GM23248 (cell line): ENCODE measurements at regions not wholly inside any gene's neighbourhood (a gene's known extent, or its start where the extent isn't known, plus 50 kb on each side); places are given as distances from the start of the nearest gene placed in this dataset.

ENCODE experiments used
- EZH2 ChIP-seq: fragments of 200-600 bp; sonication (generic); IDR thresholded peaks from 2 replicates; pipeline ENCODE4 v1.6.1; 2018; ENCODE audit warnings: antibody characterized with exemption, mild to moderate bottlenecking; ENCODE audit not compliant: insufficient read depth, poor library complexity, severe bottlenecking
- EZH2phosphoT487 ChIP-seq: fragments of 200-600 bp; sonication (generic); IDR thresholded peaks from 2 replicates; pipeline ENCODE4 v1.6.1; 2018; ENCODE audit warnings: antibody characterized with exemption, moderate library complexity, mild to moderate bottlenecking, low read depth; ENCODE audit not compliant: insufficient read depth

DNA sequence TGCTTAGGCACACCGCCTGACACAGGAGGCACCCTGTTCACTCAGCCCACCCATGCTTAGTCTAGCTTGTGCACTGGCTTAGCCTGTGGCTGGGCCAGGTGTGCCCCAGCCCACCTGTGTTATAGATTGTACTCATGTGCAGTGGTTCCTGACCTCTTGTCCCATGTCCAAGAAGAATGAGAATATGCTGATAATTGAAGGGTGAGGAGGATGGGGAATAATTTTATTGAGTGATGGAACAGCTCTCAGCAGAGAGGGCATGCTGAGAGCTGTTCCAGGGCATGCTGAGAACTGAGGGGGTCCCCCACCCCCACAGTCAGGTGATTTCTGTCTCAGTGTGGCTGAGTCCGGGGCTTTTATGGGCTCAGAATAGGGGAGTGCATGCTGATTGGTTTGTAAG lies 395.9 kb downstream of the FUT8 start:
- TF ChIP-seq EZH2 (no peak), EZH2phosphoT487 (no peak)
